Inferior parietal cortex (tissue), 1 donor: ENCODE measurements at regions not wholly inside any gene's neighbourhood (a gene's known extent, or its start where the extent isn't known, plus 50 kb on each side); places are given as distances from the start of the nearest gene placed in this dataset.
"Not testable (repeated sequence)": the region's sequence is repeated elsewhere in the genome, so short reads cannot be mapped to it uniquely, and the experiment has no call there.

ENCODE experiments used
- DNase-seq: peaks from one replicate; pipeline ENCODE4 v3.0.0-alpha.2; 2016; ENCODE audit errors: extremely low spot score

DNA sequence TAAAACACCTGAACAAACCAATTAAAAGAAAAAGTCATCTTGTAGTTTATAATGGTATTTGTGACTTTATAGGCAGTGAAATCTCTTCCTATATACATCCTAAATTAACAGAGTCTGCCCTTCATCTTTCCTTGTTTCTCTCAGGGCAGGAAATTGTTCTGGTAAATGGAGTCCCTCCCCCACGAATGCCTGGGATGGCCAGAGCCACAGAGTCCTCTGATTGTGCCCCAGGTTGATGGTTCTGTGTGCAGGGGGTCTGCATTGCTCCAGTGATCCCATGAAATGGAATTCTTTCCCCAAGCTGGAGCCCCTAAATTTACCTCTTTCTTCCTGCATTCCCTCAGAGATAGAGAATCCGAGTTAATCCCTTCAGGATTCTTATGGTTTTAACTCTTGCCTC is 155.5 kb downstream of the MTX2 start:
- no peak for DNase-seq

DNA sequence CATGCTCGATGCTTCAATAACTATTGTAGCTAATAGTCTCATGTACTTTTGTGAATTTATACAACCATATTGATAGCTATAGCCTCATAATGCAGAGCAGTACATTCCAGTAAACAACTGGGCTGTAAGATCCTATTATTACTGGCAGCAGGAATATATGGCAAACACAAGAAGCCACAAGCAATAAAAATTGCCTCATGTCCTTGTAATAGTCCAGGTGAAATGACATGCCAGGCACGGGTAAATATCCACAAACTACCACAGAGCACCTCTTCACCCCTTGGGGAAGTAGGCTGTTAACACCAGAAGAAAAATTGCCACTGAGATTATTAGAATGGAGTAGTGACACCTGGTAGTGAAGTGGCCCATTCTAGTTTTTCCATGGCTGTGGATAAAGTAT is 158.3 kb downstream of the MTX2 start:
- no peak for DNase-seq

DNA sequence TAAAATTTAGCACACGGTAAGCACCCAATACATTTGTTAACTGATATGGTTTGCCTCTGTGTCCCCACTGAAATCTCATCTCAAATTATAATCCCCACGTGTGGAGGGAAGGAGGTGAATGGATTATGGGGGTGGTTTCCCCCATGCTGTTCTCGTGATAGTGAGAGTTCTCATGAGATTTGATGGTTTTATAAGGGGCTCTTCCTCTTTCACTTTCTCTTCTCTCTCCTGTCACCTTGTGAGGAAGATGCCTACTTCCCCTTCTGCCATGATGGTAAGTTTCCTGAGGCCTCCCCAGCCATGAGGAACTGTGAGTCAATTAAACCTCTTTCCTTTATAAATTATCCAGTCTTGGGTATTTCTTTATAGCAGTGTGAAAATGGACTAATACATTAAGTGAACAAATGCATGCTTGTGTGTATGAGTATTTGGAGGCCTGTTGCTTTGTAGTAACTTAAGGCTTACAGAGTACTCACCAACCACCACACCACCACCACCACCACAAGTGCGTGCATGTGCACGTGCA is 159.8 kb downstream of the MTX2 start:
- not testable (repeated sequence) for DNase-seq

DNA sequence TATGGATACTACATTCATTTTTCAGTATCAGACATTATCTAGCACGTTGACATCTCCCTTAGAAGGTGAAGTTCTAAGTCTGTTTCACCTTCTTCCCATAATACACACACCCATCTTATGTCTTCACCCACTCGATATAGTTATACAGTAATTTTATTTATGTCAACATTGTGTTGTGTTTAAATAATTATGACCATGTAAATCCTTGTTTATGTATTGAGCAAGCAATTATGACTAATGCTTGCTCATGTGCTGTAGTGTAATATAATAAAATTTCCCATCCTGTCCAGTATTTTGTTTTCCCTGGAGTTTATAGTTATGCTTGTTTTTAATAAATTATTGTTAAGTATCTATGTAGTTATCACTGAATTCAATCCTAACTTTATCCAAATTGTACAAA is 163.2 kb downstream of the MTX2 start:
- DNase-seq, result no peak

DNA sequence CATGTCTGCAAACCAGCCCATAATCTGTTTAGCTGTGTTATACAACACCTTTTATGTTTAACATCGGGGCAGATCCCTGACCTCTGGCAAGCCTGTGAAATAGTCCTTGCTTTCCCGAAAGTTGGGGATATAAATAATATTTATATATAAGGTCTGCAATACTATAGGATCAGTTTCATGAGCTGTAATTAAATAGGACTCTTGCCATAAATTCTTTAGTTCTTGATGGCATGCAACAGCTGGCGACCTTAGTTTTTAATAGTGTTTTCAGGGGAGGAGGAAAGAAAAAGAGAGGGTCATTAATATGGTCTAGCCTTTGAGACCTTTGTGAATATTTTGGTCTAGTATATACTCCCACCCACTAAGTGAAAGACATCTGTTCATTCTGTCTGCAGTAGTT is 166.5 kb downstream of the MTX2 start:
- no peak for DNase-seq

DNA sequence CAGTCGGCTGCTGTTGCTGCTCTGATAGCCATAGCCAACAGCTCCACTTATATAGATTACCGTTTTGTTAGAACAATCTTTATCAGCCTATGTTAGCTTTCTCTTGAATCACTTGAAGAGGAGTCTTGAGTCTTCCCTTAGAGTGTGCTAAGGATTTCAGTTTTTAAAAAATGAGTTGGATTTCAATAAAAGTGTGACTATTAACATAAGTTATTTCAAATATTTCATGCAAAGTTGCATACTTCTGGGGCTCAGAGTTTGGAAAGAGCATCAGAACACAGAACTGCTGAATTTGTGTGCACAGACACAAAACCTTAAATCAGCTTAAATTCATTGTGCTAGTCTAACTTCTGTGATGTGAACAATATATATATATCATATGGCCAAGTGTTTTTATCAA is 174.7 kb downstream of the MTX2 start:
- no peak for DNase-seq

DNA sequence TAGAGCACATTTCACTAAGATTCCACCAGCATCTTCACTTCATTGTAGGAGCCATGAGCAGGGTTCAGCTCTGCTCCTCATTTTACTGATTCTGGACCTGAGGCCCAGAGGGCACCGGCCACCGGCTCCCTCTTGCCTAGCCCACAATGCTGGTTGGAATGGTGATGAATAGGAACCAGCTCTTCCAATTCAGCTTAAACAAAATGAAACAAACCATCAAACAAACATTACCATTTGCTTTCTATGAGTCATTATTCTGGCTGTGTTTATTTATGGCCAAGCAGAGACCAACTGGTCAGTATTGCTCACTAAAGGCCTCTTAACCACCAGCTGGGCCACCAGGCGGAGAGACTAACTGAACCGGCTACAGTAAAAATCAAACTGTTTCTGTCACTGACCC is 176.7 kb downstream of the MTX2 start:
- no peak for DNase-seq

DNA sequence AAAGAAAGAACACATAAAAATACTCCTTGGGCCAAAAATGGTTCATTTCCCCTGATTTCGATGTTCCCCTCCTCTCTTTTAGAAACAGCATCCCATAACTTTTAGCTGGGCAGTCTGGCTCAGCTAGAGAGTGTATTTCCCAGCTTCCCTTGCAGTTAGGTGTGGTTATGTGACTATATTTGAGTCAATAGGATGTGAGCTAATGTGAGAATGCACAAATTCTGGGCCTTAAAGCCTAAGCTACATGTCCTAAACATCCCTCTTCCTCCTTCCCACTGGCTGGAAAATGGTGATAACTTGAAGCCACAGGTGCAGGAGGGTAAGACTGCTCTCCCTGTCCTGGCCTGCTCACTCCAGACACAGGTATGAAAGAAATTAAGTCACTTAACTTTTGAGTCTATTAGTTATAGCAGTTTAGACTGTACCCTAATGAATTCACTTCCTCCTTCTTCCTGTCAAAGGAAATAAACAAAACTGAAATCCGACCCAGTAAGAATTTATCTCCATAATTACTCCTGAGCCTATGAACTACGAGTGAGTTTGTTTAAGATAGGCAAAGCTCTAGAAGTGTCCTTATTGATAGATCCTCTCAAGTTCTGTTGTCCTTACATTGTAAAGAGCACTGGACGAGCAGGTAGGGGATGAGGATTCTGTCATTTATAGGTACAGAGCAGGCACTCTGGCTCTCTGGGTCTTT is 177.6 kb downstream of the MTX2 start:
- no peak for DNase-seq

DNA sequence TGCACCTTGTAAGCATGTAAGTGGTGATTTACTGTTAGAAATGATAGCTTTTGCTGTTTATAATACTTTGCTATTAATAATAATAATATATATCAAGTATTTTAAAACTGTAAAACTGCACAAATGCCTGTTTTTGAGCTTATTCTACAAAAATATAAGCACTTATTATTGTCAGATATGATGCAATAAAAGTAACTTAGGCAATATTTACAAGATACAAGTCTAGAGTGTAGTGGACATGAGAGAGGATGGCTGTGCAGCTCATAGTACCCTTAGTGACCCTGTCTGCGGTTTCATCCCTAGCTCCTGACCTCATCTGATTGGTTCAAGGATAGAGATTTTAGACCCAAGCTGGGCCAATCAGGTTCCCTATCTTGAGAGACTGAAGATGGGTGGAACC is 178.4 kb downstream of the MTX2 start:
- DNase-seq, result no peak

DNA sequence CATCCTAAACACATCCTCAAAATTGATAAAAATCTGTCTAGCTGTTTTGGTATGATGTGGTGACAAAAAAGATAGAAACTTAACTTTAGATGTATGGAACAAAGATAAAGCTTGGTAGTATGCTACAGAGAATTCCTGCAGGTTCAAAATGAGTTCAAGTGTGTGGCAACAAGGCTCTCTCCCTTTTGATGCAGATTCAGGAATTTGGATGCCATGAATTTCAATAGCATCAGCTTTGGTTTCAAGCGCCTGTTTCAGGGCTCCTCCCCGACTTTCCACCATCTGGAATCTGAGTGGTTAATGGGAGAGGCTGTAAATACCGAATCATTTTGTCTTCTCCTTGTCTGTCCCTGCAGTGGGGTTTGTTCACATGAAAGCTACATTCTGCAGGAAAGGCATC is 180.6 kb downstream of the MTX2 start:
- DNase-seq, result no peak

DNA sequence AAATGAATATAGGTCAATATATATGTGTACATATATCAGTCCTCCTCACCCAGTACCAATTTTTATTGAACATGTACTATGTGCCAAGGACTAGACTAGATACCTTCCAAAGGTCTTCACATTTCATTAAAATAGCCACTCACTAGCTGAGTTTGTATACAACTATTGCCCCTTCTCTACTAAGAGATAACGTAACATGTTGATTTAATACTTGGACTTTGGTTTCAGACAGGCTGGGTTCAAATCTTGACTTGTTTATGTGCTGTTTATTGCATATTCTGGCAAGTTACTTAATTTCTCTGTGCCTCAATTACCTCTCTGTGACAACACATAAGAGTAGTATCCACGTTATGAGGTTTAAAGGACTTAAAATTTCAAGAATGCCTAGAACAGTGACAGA is 184.5 kb downstream of the MTX2 start:
- no peak for DNase-seq

DNA sequence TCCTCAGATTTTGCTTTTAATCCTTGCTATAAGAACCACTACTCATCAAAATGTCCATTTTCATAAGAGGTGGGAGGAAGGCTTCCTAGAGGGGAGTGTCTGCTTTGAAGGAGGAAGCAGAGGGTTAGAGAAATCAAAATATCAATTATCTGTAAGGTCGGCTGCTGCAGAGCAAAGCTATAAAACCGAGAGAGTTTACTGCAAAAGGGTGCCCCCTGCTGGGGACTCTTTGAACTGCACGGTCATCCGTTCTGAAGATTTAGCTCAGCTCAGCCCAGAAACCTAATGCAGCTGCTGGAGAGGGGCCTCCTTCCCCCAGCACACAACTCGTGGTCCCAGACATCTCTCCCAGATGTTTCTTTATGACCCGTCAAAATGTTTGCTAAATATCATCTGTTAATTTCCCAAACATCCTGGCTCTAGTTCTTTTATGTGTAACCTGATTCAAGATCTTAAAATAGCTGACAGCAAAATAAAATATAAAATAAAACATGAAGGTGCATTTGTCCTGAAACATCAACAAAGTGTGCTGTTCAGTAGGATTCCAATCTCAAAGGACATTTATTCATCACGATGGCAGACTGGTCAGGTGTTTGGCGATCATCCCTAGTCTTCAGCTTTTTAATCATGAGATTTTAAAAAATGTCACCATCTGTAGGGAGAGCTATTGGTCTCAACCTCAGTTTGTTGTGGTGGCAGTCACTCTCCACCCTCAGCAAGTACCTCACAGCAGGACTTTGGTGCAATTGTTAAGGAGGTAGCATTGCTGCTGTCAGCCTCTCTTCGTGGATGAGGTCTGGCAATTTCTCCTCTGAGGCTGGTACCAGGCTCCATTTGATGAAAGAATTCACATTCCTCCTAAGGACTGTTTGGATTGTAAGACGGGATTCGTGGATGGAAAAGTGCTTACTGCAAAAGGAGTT is 185.9 kb downstream of the MTX2 start:
- peak; percentile 93 for DNase-seq

DNA sequence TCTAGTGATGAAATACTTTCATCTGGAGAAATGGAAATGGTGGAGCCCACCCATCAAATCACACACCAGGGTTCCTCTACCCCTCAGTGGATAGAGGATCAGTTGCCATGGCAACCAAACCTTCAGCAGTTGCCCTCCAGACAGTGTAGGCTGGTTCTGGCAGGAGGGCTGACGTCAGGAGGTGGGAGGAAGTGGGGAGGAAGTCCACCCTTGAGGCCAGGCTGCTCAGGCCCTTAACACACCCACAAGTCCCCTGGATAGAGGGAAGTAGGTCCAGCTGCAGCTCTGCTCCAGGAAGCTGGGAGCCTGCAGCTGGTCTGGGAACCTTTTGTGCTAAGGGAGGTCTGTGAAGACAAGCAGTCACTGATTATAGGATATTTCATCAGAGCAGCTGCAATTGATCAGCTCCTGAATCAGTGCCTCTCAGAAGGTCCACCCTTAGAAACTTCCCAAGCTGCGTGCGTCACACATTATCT is 186.6 kb downstream of the MTX2 start:
- DNase-seq, result no peak

DNA sequence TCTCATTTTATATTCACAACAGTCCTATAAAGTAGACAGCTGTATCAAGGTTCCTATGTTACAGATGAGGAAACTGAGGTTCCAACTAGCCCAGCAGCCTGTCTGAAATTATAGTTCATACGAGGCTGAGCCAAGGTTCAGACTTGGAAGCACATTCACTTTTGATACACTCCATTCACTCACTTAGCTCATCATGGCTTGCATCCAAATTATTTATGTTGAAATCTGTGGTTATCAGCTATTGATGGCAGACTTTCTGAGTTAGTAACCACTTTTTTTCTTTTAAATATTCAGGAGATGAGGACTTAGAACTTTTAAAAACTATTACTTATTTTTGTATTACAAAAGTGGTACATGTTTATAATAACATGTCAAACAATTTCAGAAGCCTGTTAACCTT is 188.2 kb downstream of the MTX2 start:
- DNase-seq, result no peak

DNA sequence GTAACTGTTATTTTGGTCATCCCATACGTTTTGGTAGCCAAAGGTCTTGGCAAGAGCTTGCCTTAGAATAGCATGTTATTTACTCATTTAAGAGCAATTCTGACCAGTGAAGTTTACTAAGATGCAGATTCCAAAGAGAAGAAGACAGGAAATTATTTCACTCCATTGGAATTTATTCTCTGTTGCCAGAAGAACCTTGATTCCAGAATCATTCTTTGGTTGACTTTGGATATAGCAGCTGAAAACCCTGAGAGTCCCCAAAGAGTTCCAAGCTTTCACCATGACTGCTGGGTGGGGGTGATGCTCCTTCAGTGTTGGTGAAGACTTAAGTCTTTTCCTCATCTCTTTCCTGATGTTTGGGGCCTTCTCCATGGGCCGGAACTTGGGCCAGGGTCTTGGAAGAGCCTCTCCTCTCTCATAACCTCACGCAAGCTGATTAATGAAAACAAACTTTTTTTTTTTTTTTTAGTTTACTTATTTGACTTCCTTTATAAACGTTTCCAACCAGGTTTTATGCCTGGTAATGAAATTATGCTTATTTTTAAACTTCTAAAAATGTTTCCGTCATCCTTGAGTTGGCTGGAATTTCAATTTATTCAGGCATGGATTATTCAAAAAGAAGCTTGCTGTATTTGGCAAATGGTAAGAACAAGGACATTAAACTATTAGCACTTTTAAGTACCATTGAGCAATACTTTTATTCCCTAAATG is 192.0 kb downstream of the MTX2 start:
- no peak for DNase-seq

DNA sequence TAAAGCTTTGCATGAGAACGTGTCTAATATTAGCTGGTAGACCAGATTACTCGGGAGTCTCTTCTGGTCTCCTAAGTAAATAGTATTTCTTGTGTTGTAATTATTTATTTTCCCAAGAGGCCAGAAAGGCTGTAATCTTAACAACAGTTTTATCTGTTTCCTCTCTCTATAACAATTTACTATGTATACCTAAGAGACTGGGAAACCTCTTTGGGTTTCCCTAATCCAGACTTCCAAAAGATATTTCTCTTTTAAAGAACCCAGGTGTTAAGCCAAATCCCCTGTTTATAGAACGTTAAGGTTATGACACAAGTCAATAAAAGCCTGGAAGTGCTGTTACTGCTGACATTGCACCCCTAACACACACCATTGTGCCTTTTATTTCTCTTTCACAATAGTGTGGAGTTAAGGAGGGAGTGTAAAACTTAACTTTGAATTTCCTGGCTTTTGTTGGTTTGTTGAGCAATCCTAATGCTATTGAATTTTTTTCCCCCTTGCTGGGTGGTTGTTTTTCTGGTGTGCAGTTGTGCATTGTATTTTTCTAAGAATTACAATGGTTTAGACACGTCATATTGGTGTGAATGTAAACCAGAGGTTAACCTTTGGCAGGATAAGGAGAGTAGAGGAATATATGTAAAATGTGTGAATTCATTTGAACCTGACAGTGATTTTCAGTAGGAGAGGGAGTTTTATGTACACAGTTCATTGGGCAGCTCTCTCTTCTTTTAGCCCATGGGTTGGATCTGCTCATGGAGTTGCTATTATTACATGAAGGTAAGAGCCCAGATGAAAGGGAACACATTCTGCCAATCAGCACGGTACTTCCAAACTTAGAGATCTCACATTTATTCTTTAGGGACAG is 192.8 kb downstream of the MTX2 start:
- no peak for DNase-seq

DNA sequence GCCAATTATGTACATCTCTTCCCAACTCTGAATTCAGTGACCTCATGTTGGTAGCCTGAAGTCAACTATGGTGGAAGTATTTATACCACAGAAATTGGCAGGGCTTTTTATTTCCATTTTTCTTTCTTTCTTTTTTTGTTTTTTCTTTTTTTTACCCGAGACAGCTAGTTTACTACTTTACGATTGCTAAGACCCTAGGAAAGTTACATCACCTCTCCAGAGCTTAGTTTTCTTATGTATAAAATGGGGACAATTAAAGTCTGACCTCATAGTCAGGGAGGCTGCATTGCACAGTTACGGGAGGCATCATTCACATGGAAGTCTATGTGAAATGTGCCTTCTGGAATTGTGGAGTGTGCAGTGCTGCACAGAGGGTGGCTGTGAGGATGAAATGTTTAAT is 194.3 kb downstream of the MTX2 start:
- DNase-seq, result no peak

DNA sequence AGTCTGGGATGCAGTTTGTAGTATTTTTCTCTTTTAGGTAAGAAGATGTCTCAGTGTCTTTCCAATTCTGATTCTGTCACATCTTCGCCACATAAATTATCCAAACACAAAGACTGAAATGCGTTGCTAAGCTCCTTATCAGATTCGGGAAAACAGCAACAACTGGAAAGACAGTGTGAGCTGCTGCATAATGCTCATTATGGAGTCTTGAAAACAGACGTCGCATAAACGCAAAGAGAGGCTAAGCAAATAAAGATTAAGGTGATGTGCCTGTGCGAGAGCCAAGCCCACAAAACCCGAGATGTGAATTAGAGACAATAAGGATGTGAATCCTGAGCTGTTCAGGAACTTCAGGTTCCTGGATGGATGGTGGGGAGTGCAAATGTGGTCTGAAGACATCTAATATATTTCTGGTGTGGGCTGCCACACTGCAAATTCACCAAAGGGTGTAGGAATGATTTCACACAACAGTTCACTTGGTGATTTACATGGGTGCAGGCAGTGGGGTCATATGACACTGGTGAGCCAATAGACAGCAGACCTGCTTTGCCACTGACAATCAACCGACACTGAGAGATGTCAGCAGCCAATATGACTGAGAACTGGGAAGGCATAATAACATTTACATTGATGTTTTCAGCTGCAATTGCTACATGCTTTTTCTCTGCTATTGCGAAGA is 195.8 kb downstream of the MTX2 start:
- no peak for DNase-seq

DNA sequence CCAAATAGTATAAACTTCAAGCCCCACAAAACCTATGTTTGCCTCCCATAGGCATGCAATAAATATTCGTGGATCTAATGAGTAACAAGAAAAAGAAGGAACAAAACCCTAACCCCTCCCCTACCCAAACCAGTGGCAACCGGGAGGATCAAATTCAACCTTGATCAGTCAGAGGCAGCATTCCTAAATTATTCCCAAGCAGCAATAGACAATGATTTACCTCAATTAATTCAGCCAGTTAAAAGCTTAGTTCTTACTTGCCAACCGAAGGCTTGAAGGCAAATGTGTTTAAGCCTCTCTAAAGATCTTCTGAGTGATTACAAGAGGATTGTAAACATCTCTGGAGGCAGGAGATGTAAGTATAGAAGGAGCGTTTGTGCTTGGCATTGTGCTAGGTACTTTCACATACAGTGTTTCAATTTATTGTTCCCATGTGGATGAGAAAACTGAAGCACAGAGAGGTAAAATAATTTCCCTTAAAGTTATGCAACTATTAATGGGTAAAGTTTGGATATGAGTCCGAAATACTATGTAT is 197.7 kb downstream of the MTX2 start:
- no peak for DNase-seq

DNA sequence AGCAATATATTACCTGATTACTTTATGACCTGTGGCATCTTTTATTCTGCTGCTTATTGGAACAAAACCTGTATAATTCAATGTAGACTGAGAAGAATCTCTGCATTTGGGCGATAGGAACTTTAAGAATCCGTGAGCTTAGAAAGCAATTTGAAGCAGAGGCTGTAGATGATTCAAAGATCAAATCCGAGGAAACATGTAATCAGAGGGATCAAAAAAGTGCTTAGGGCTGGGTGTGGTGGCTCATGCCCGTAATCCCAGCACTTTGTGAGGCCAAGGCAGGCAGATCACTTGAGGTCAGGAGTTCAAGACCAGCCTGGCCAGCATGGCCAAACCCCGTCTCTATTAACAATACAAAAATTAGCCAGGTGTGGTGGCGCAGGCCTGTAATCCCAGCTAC is 198.4 kb downstream of the MTX2 start:
- DNase-seq, result no peak
